ENCODE measurements at regions not wholly inside any gene's neighbourhood (a gene's known extent, or its start where the extent isn't known, plus 50 kb on each side); places are given as distances from the start of the nearest gene placed in this dataset.
"Not testable (repeated sequence)": the region's sequence is repeated elsewhere in the genome, so short reads cannot be mapped to it uniquely, and the experiment has no call there.

DNA sequence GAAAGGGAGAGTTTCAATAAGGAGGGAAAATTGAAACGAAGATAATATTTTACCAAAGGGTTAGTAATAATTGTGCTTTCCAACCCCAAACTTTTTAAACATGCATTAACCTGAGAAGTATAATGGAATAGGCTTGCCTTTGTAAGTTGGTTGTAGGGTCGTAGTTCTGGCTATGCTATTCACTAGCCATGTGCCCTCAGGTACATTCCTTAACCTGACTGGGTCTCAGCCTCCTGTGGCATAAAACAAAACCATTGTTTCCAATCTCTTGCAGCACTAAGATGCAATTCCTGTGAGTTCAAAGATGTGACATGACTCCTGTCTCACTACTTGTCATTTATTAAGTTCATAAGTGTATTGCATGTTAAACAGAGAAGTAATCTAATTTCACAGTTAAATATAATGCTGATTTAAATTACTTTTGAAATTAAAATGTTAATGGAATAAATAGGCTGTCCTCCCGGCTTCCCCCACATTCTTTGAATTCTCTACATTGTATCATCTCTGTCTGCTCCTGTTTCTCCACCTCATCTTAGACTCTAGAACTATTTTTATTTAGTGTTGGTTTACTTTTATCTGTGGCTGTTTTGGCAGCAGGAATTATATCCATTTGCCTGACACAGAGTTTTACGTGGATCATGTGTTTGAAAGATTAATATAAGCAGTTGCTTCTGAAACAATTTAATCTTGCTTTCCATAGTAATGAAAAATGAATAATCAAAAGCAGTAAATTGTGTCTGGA, 216.3 kb downstream of the FAT3 start:
- TF ChIP-seq POLR2A (IDR thresholded peaks at IDR 0.05; ENCODE audit: low read length) = no peak
- TF ChIP-seq GATA1 (IDR thresholded peaks at IDR 0.05; ENCODE audit: low read depth, low read length) = no peak

GRCh38 chr11:92441443-92441726, 216.8 kb downstream of the FAT3 start:
- DNase-seq = no peak
- TF ChIP-seq POLR2A (IDR thresholded peaks at IDR 0.05; ENCODE audit: low read length) (no peak), GATA1 (IDR thresholded peaks at IDR 0.05; ENCODE audit: low read depth, low read length) (no peak)

More for the DNA sequence above, 216.3 kb downstream of the FAT3 start:
- DNase-seq = no peak

- no peak for TF ChIP-seq GATA1 (IDR thresholded peaks at IDR 0.05; ENCODE audit: low read depth, low read length)
- no peak for TF ChIP-seq POLR2A (IDR thresholded peaks at IDR 0.05; ENCODE audit: low read length)
- no peak for DNase-seq
Measured at GRCh38 chr11:92443199-92443598, 218.6 kb downstream of the FAT3 start.

GRCh38 chr11:92447586-92447985, 223.0 kb downstream of the FAT3 start:
- no peak for TF ChIP-seq POLR2A (IDR thresholded peaks at IDR 0.05; ENCODE audit: low read length)
- no peak for TF ChIP-seq GATA1 (IDR thresholded peaks at IDR 0.05; ENCODE audit: low read depth, low read length)
- DNase-seq = no peak

DNA sequence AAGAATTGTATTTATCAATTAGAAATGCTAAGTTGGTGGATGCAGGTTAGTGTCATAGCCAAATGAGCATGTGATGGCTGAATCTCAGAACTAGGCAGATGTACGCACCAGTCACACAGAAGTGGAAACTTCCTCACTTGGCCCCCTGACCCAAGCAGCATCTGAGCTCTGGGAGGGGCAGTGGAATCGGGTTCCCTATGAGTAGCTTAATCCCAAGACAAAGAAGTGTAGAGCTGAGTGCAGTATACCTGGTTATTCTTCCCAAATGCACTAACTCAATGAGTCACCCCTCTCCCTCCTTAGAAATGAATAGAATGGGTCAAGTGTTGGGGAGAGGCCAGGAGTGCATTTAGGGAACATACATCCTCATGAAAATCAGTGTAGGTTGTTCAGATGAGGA, 224.6 kb downstream of the FAT3 start:
- TF ChIP-seq GATA1 (IDR thresholded peaks at IDR 0.05; ENCODE audit: low read depth, low read length) = no peak
- TF ChIP-seq POLR2A (IDR thresholded peaks at IDR 0.05; ENCODE audit: low read length) = no peak
- no peak for DNase-seq

DNA sequence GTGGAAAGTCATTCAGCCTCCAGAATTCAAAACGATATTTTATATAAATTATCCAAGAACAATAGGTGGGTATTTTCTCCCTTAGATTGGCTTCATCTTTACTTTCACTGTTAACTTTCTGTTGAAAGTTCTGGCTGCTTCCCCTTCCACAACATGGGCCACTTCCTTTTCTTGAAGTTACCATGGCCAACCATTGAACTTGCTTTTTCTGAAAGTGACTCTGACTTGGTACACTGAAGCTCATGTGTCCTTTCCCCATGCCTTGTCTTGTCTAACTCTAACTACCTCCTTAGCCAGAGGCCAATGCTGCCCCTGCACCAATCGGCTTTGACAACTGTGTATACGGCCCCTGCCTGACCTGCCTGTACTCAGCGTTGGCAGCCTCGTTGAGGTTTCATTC, 225.2 kb downstream of the FAT3 start:
- no peak for TF ChIP-seq GATA1 (IDR thresholded peaks at IDR 0.05; ENCODE audit: low read depth, low read length)
- no peak for TF ChIP-seq POLR2A (IDR thresholded peaks at IDR 0.05; ENCODE audit: low read length)
- DNase-seq = no peak

DNA sequence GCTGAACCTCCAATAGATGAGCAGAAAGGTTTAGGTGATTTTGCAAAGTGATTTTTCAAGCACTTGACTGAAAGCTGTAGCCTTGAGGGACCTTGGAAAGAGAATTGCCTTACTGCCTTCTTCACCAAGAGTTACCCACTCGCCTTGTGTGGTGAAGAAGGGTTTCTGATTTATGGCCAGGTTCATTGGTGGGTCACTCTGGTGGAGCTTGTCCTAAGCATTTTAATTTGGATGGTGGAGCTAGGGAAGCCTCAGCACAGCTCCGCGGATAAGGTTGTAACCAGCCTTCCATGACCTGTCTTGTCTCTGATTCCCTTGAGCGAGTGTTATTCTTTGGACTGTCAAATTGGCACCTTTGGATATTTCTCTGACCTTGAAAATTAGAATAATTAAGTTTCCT, 226.4 kb downstream of the FAT3 start:
- TF ChIP-seq POLR2A (IDR thresholded peaks at IDR 0.05; ENCODE audit: low read length) (no peak), GATA1 (IDR thresholded peaks at IDR 0.05; ENCODE audit: low read depth, low read length) (no peak)
- DNase-seq = no peak

DNA sequence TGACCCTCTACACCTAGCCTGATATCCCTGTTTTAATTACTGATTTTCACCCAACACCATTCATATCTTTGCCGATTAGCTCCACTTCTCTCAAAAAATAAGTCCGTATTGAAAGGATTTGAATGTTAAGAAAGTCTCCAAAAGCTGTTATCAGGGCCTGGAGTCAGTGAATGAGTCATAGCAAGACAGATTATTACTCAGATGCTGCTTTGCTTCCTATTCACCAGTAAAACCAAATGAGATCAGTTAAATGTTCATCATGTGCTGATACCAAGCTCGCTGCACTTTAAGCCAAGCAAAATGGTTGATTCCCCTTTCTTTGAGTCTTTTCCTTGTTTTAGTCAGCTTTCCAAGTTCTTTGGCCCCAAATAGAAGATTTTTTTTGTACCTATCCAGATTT, 228.4 kb downstream of the FAT3 start:
- TF ChIP-seq POLR2A (IDR thresholded peaks at IDR 0.05; ENCODE audit: low read length) (no peak), GATA1 (IDR thresholded peaks at IDR 0.05; ENCODE audit: low read depth, low read length) (no peak)
- DNase-seq = no peak

DNA sequence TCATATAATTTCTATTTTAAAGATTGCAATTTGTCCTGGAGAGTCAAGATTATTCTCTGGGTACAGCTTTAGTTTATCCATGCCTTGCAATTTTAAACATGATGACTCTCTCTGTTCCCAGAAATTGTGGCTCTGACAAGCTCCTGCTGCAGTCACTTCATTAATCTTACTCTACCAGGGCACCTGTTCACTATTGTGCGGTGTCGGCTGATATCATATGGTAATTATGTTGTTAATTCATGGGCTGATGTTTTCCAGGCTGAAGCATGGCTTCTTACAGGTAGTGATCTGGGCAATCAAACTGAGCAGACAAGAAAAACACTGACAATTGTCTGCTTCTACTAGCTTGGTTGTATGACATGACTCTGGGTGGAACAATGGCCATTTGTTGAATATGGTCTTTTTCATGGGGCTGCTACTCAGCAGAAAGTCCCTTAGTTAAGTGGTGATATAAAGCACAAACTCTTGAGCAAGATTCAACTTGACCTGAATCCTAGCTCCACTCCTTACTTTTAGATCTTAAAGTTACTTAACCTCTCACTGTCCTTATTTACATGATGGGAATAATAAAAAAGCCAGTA, 230.7 kb downstream of the FAT3 start:
- no peak for DNase-seq
- TF ChIP-seq GATA1 (IDR thresholded peaks at IDR 0.05; ENCODE audit: low read depth, low read length) = no peak
- TF ChIP-seq POLR2A (IDR thresholded peaks at IDR 0.05; ENCODE audit: low read length) = no peak

DNA sequence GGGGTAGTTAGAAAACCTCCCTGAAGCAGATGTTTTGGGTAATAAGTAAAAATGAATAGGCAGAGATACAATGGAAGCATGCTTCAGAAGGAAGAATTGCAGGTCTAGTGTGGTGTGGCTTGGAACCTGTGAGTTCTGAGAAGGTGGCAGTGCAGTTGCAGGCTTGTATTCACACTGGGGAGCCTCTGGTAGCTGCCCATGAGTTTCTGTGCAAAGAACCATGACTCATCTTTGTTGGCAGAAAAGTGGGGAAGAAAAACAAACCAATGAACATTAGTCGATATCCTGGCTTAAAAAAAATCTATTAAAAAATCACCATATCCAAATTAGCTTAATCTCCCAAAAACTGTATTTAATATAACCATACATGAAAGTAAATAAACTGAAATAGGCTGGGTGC, 232.6 kb downstream of the FAT3 start:
- TF ChIP-seq GATA1 (IDR thresholded peaks at IDR 0.05; ENCODE audit: low read depth, low read length) = no peak
- TF ChIP-seq POLR2A (IDR thresholded peaks at IDR 0.05; ENCODE audit: low read length) = no peak
- no peak for DNase-seq

DNA sequence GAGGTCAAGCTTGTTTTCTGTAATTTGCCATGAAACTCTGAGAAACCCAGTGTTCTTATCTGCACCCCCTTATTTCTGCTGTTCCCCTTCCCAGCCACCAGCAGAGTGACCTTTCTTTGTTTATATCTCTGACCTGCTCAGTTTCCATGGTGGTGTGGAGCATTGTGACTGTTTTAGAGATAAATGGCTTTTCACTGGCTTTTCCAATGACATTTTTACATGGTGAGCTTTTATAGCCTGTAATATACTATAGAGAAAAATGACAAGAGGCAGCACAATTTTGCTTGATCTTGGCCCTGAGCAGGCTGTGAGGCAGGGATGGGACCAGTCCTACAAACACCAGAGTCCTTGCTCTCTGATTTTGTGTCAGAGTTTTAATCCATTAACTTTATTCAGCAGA, 233.9 kb downstream of the FAT3 start:
- TF ChIP-seq POLR2A (IDR thresholded peaks at IDR 0.05; ENCODE audit: low read length) = no peak
- TF ChIP-seq GATA1 (IDR thresholded peaks at IDR 0.05; ENCODE audit: low read depth, low read length) = no peak
- peak in 1 of 2 experiments; percentile 9 for DNase-seq

GRCh38 chr11:92460213-92460612, 235.6 kb downstream of the FAT3 start:
- TF ChIP-seq POLR2A (IDR thresholded peaks at IDR 0.05; ENCODE audit: low read length) (no peak), GATA1 (IDR thresholded peaks at IDR 0.05; ENCODE audit: low read depth, low read length) (no peak)
- DNase-seq = no peak

- TF ChIP-seq POLR2A (IDR thresholded peaks at IDR 0.05; ENCODE audit: low read length) (no peak), GATA1 (IDR thresholded peaks at IDR 0.05; ENCODE audit: low read depth, low read length) (no peak)
- DNase-seq = no peak
Measured at GRCh38 chr11:92461447-92461846, 236.8 kb downstream of the FAT3 start.

DNA sequence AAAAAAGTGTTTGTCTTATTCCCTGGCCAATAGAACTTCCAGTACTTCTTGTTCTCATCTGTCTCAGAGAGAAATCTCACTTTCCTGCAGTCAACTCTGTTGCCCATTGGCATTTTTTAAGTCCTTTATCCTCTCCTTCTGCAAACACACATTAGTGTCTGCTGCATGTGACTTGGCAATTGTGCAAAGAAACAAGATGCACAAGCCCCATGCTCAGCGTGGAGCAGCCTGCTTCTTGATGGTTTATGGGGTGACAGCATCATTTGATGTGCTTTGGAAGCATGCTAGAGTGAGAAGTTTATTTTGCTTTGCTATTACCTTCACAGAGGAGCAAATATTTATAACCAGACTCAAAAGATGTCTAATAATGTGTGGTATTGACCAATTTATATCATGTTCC, 238.2 kb downstream of the FAT3 start:
- TF ChIP-seq GATA1 (IDR thresholded peaks at IDR 0.05; ENCODE audit: low read depth, low read length) = no peak
- TF ChIP-seq POLR2A (IDR thresholded peaks at IDR 0.05; ENCODE audit: low read length) = no peak
- no peak for DNase-seq

DNA sequence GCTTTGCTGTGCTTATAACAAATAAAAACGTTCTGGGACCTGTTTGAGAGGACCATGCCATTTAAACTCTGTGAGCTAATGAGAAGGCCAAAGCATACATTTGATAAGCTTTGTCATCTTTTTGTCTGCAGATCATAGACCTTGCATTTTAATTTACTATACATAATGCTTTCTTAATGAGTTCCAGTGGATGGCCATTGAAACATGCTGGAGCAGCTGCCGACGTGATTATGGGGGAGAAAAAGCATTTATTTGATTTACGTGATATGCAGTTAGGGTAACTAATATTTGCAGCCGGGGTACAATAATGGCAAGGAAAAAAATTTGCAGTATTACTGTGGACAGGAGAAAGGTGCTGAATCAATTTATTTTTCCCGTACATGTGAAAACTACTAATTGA, 240.2 kb downstream of the FAT3 start:
- TF ChIP-seq POLR2A (IDR thresholded peaks at IDR 0.05; ENCODE audit: low read length) = no peak
- TF ChIP-seq GATA1 (IDR thresholded peaks at IDR 0.05; ENCODE audit: low read depth, low read length) = no peak
- DNase-seq = no peak

DNA sequence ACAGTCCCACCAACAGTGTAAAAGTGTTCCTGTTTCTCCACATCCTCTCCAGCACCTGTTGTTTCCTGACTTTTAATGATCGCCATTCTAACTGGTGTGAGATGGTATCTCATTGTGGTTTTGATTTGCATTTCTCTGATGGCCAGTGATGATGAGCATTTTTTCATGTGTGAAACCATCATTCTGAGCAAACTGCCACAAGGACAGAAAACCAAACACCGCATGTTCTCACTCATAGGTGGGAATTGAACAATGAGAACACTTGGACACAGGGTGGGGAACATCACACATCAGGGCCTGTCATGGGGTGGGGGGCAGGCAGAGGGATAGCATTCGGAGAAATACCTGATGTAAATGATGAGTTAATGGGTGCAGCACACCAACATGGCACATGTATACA, 240.8 kb downstream of the FAT3 start:
- DNase-seq = not testable (repeated sequence)
